SK-N-SH (cell line): ENCODE measurements at regions not wholly inside any gene's neighbourhood (a gene's known extent, or its start where the extent isn't known, plus 50 kb on each side); places are given as distances from the start of the nearest gene placed in this dataset.

ENCODE experiments used
- CTCF ChIA-PET: fragments of 300-600, 350-600 bp; formaldehyde crosslinking; extraction: SDS; loops from one replicate; lab custom pipeline; 2021; lab: Yijun Ruan, JAX
- POLR2A ChIA-PET: fragments of 350-600 bp; sonication (Branson Sonifier 250); formaldehyde crosslinking; extraction: SDS; loops from one replicate; lab custom pipeline; 2020; ENCODE audit warnings: antibody characterized with exemption, inconsistent platforms; lab: Yijun Ruan, JAX
- DNase-seq: peaks from one replicate; pipeline ENCODE4 v3.0.0; 2012
- H2AFZ ChIP-seq: fragments of 200-600 bp; sonication (generic); 2 replicates; pipeline ENCODE4 v1.8.1; 2016; ENCODE audit warnings: antibody characterized with exemption, mild to moderate bottlenecking, low read depth
- H3F3A ChIP-seq: fragments of 200-600 bp; sonication (generic); replicated peaks from 2 replicates; pipeline ENCODE3; 2016; ENCODE audit warnings: antibody characterized with exemption, mild to moderate bottlenecking; ENCODE audit not compliant: insufficient read depth
- H3K27ac ChIP-seq, 2 experiments: fragments of 200-500 bp in 1 of 2; fragments of 200-600 bp in 1 of 2; sonication (Bioruptor generic) in 1 of 2; sonication (generic), shearing (Covaris generic) in 1 of 2; 2 replicates each; pipeline versions ENCODE4 v1.5.1 to v1.6.1; 2014 to 2016; ENCODE audit warnings: low read depth in 2 of 2, inconsistent platforms in 1 of 2, low read length in 1 of 2, mild to moderate bottlenecking in 1 of 2, mixed read lengths in 1 of 2
- H3K27me3 ChIP-seq: fragments of 200-600 bp; sonication (generic), shearing (Covaris generic); 2 replicates; pipeline ENCODE4 v1.6.1; 2016; ENCODE audit warnings: mixed run types; ENCODE audit not compliant: insufficient read depth
- H3K36me3 ChIP-seq, 2 experiments: fragments of 200-500 bp in 1 of 2; fragments of 200-600 bp in 1 of 2; sonication (Bioruptor generic) in 1 of 2; sonication (generic) in 1 of 2; replicated peaks in 1 of 2; 2 replicates each; pipeline versions ENCODE3 to v1.5.1; 2014 to 2016; ENCODE audit warnings: low read length in 1 of 2, mild to moderate bottlenecking in 1 of 2; ENCODE audit not compliant: insufficient read depth in 2 of 2, control insufficient read depth in 1 of 2
- H3K4me1 ChIP-seq, 2 experiments: fragments of 200-500 bp in 1 of 2; fragments of 200-600 bp in 1 of 2; sonication (Bioruptor generic) in 1 of 2; sonication (generic), shearing (Covaris generic) in 1 of 2; 2 replicates each; pipeline versions ENCODE4 v1.5.1 to v1.6.1; 2014 to 2016; ENCODE audit warnings: low read depth in 1 of 2, low read length in 1 of 2, mixed run types in 1 of 2; ENCODE audit not compliant: insufficient read depth in 2 of 2, control insufficient read depth in 1 of 2
- H3K4me2 ChIP-seq: fragments of 200-600 bp; sonication (generic), shearing (Covaris generic); 2 replicates; pipeline ENCODE4 v1.6.1; 2017; ENCODE audit warnings: mixed run types
- H3K4me3 ChIP-seq, 2 experiments: fragments of 200-500 bp in 1 of 2; fragments of 200-600 bp in 1 of 2; sonication (Bioruptor generic) in 1 of 2; sonication (generic), shearing (Covaris generic) in 1 of 2; 2 replicates each; pipeline versions ENCODE4 v1.5.1 to v1.8.1; 2014 to 2016; ENCODE audit warnings: low read depth in 2 of 2, inconsistent platforms in 1 of 2, low read length in 1 of 2, mild to moderate bottlenecking in 1 of 2, mixed read lengths in 1 of 2, moderate library complexity in 1 of 2
- H3K79me2 ChIP-seq: fragments of 200-600 bp; sonication (generic); 2 replicates; pipeline ENCODE4 v1.8.1; 2017; ENCODE audit warnings: mild to moderate bottlenecking; ENCODE audit not compliant: insufficient read depth
- H3K9ac ChIP-seq: fragments of 200-600 bp; sonication (generic); 2 replicates; pipeline ENCODE4 v1.6.1; 2017; ENCODE audit warnings: mixed run types
- H3K9me2 ChIP-seq: fragments of 200-600 bp; sonication (generic); 2 replicates; pipeline ENCODE4 v1.6.1; 2017; ENCODE audit warnings: mixed run types
- H3K9me3 ChIP-seq: fragments of 200-600 bp; sonication (generic); 2 replicates; pipeline ENCODE4 v1.6.1; 2017; ENCODE audit warnings: mixed run types, mild to moderate bottlenecking, moderate library complexity
- H4K20me1 ChIP-seq: fragments of 200-600 bp; sonication (generic); 2 replicates; pipeline ENCODE4 v1.6.1; 2017; ENCODE audit warnings: mild to moderate bottlenecking, mixed run types; ENCODE audit not compliant: insufficient read depth
- CHD2 ChIP-seq: fragments of 150-350 bp; IDR thresholded peaks from 2 replicates; pipeline ENCODE4 v1.6.1; 2018; ENCODE audit warnings: low read length; ENCODE audit not compliant: partially characterized antibody
- FOSL2 ChIP-seq: IDR thresholded peaks from 2 replicates; pipeline ENCODE4 v1.4.0; 2012; ENCODE audit warnings: low read depth, mild to moderate bottlenecking, moderate library complexity, borderline replicate concordance
- JUND ChIP-seq: IDR thresholded peaks from 2 replicates; pipeline ENCODE4 v1.4.0; 2012
- MAX ChIP-seq: IDR thresholded peaks from 2 replicates; pipeline ENCODE4 v1.4.0; 2012; ENCODE audit warnings: low read depth
- MEF2A ChIP-seq: IDR thresholded peaks from 2 replicates; pipeline ENCODE4 v1.4.0; 2012; ENCODE audit warnings: low read depth, borderline replicate concordance
- NFIC ChIP-seq: IDR thresholded peaks from 2 replicates; pipeline ENCODE4 v1.4.0; 2012; ENCODE audit warnings: borderline replicate concordance
- PBX3 ChIP-seq: IDR thresholded peaks from 2 replicates; pipeline ENCODE4; 2012
- POLR2AphosphoS5 ChIP-seq: IDR thresholded peaks from 2 replicates; pipeline ENCODE4 v1.6.1; 2012; ENCODE audit warnings: low read depth, low read length
- RCOR1 ChIP-seq: fragments of 150-350 bp; IDR thresholded peaks from 2 replicates; pipeline ENCODE4 v1.6.1; 2017; ENCODE audit warnings: antibody characterized with exemption, low read length
- REST ChIP-seq: IDR thresholded peaks from 2 replicates; pipeline ENCODE4 v1.6.1; 2012; ENCODE audit warnings: mild to moderate bottlenecking, low read depth, low read length, moderate library complexity
- SIN3A ChIP-seq: IDR thresholded peaks from 2 replicates; pipeline ENCODE4 v1.6.1; 2012; ENCODE audit warnings: low read depth, mild to moderate bottlenecking, low read length, moderate library complexity, borderline replicate concordance
- SMC3 ChIP-seq: IDR thresholded peaks from 2 replicates; pipeline ENCODE4 v1.6.1; 2012; ENCODE audit warnings: low read depth, low read length, improper control_type of control experiment
- TAF1 ChIP-seq: IDR thresholded peaks from 2 replicates; pipeline ENCODE4 v1.6.1; 2012; ENCODE audit warnings: low read depth, mild to moderate bottlenecking, low read length, moderate library complexity, borderline replicate concordance
- USF1 ChIP-seq: IDR thresholded peaks from 2 replicates; pipeline ENCODE4 v1.4.0; 2012; ENCODE audit warnings: low read depth, borderline replicate concordance
- WGBS: methylation state at CpG from one replicate; pipeline ENCODE4 v1.1.6; 2017; ENCODE audit warnings: low lambda C conversion rate; 5-methylcytosine and 5-hydroxymethylcytosine counted together

GRCh38 chr13:34161931-34162543 lies 344.1 kb downstream of the RFC3 start:
- no peak overlapping the region for H3K4me3 ChIP-seq
- H3F3A ChIP-seq: no peaks in the 10 kb centered on the region
- peak overlapping the region; percentile 84 for H2AFZ ChIP-seq
- no peaks in the 10 kb centered on the region for H4K20me1 ChIP-seq
- peaks cover 0 to 27% of the 10 kb centered on the region in 2 experiments; a peak in 3 of 4 replicates for H3K4me1 ChIP-seq
- ChIA-PET CTCF (interaction anchor here (0.8 kb wide), 1 partner anchor 21 kb away, joined by 4 read pairs; no protein-coding TSS in a partner anchor), POLR2A (no interaction called here)
- H3K79me2 ChIP-seq: no peaks in the 10 kb centered on the region
- H3K9me2 ChIP-seq: no peaks in the 10 kb centered on the region
- peak overlapping the region; percentile 18; the same call in 1 of the 2 replicates for H3K9ac ChIP-seq
- 72% methylated on average over 5 of the region's 5 CpGs for WGBS
- no peak for DNase-seq
- peak overlapping the region; percentile 26; the same call in 1 of the 2 replicates for H3K4me2 ChIP-seq
- no peaks in the 10 kb centered on the region for H3K36me3 ChIP-seq
- peak overlapping the region; percentile 55 to 60; a peak in 3 of 4 replicates for H3K27ac ChIP-seq
- no peaks in the 10 kb centered on the region for H3K27me3 ChIP-seq
- H3K9me3 ChIP-seq: no peaks in the 10 kb centered on the region
- TF ChIP-seq REST: no peak
- peak; percentile 25; the same call in 1 of the 2 replicates for TF ChIP-seq MEF2A

- Histone ChIP-seq H3F3A (no peaks in the 10 kb centered on the region), H3K27ac (peak overlapping the region; percentile 55 to 60), H3K4me3 (no peak overlapping the region), H4K20me1 (no peaks in the 10 kb centered on the region), H3K9ac (0 out of 2 replicates have a peak overlapping the region, but pooled peaks have one; percentile 18), H3K4me1 (peaks cover 0 to 23% of the 10 kb centered on the region in 2 experiments; a peak in 2 of 4 replicates), H2AFZ (peak overlapping the region; percentile 84; the same call in 1 of the 2 replicates), H3K4me2 (0 out of 2 replicates have a peak overlapping the region, but pooled peaks have one; percentile 26), H3K27me3 (no peaks in the 10 kb centered on the region), H3K9me3 (no peaks in the 10 kb centered on the region), H3K36me3 (no peaks in the 10 kb centered on the region), H3K79me2 (no peaks in the 10 kb centered on the region), H3K9me2 (no peaks in the 10 kb centered on the region)
- 64% methylated on average over 3 of the region's 3 CpGs for WGBS
- no peak for TF ChIP-seq NFIC
- TF ChIP-seq SIN3A: no peak
- no peak for TF ChIP-seq MAX
- TF ChIP-seq RCOR1: no peak
- no peak for TF ChIP-seq MEF2A
- no peak for TF ChIP-seq CHD2
- no peak for TF ChIP-seq SMC3
- TF ChIP-seq FOSL2: no peak
- no peak for TF ChIP-seq POLR2AphosphoS5
- TF ChIP-seq JUND: no peak
- TF ChIP-seq USF1: no peak
- TF ChIP-seq PBX3: no peak
- no peak for TF ChIP-seq TAF1
- POLR2A ChIA-PET: no interaction called here
- CTCF ChIA-PET: interaction anchor here (0.8 kb wide), 1 partner anchor 20 kb away, joined by 4 read pairs; no protein-coding TSS in a partner anchor
- DNase-seq: no peak
Measured at GRCh38 chr13:34162544-34162933, 344.6 kb downstream of the RFC3 start.
